GM21723 (cell line): ENCODE measurements at regions not wholly inside any gene's neighbourhood (a gene's known extent, or its start where the extent isn't known, plus 50 kb on each side); places are given as distances from the start of the nearest gene placed in this dataset.

Experiments
- ATAC-seq: cut with Tn5 transposase; IDR thresholded peaks from one replicate; pipeline ENCODE4 v1.9.1; 2021; ENCODE audit warnings: mild to moderate bottlenecking, moderate library complexity; ENCODE audit not compliant: unreplicated experiment

DNA sequence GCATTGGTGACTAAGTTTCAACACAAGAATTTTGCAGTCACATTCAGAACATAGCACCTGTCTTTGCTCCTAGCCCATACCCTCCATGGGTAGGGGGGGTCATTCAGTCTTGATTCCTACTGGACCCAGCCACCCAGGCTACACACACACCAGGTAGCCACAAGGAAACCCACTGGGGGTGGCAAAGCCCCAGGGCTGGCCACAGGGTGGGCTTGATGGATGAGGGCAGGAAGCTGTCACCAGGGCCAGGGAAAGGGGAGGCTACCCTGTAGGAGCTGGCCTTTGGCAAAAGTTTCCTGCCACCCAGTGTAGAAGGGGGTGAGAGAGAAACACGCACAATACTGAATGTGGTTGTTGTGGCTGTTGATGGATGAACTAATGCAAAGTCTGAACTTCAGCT is 74.5 kb upstream of the NKX1-1 start:
- no peak for ATAC-seq

DNA sequence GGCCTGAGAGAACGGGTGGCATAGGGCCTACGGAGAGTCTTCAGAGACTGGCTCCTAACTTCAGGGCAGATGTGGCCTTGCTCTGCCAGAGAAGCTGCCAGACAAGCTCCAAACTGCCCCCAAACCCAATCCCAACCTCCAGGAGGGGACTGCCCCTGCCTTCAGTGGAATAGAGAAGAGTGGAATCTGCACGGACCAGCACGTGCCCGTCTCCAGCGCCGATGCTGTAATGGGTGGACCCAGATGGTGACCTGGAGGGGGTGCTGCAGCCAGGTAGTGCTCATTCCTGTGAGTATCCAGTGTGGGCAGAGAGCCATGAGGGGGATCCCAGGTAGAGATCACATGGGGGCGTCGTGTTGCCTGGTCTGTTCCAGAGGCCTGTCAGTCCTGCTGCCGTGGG is 73.2 kb upstream of the NKX1-1 start:
- no peak for ATAC-seq

DNA sequence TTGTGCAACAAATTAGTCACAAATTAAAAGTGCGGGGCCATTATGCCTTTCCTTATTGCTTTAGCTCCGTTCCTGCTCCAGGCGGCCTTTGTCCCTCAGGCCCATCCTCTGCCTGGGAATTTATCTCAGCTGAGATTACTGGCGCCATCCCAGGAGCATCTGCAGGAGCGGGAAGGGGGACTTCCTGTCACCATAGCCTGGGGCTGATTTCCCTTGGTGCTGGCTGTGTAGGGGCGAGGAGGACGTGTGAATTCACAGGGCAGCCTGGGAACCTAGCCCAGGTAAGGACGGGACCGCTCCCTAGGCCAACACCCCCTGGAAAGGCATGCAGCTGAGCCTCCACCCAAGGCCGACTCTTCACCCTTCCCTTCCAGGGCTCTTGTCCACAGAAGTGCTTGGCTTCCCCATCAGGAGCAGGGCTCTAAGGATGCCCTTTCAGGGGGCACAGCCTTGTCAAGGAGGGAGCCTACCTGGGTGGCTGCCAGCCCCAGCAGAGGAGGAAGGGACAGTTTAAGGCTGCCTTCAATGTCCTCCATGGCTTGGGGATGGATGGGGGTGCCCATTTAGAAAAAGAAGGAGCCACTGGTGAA is 72.6 kb upstream of the NKX1-1 start:
- ATAC-seq, result no peak

DNA sequence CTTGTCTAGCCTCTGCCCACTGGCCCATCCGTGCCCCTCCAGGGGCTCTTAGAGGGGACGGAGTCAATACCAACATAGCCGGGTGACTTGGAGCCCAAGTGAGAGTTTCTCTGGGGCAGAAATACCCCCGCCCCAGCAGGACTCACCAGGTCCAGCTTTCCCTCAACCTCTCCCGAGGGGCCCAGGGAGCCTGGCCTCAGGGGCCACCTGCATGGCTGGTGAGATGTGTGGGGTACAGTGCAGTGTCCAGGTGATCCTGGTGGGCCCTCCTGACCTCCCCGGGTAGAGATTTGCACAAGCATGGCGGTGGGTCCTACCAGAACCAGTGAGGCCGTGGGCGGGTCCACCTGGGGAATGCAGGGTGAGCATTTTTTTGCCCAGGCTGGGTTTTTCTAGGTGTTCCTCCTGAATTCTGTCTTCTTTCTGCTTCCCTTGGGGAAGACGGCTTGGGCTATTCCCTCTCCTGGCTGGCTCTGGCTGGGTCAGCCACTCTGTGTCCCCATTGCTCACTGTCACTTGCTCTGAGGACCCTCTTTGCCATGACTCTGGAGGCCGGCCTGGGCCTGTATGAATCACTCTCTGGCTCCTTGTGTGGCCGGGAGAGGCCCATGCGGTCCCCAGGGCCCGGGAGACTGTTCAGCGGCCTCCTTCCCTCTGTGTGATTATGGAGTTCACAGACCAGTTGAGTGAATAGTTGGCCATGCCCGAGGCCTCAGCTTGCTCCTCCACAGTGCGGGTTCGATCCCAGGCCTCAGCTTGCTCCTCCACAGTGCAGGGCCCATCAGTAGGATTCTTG is 71.0 kb upstream of the NKX1-1 start:
- no peak for ATAC-seq

DNA sequence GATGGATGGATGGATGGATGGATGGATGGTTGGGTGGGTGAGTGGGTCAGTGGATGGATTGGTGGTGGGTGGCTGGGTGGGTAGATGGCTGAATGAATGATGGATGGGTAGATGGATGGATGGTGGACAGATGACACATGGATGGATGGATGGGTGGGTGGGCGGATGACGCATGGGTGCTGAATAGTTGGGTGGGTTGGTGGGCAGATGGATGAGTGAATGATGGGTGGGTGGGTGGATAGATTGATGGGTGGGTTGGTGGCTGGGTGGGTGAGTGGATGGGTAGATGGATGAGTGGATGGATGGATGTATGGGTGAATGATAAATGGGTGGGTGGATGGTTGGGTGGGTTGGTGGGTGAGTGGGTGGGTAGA is 69.9 kb upstream of the NKX1-1 start:
- no peak for ATAC-seq

DNA sequence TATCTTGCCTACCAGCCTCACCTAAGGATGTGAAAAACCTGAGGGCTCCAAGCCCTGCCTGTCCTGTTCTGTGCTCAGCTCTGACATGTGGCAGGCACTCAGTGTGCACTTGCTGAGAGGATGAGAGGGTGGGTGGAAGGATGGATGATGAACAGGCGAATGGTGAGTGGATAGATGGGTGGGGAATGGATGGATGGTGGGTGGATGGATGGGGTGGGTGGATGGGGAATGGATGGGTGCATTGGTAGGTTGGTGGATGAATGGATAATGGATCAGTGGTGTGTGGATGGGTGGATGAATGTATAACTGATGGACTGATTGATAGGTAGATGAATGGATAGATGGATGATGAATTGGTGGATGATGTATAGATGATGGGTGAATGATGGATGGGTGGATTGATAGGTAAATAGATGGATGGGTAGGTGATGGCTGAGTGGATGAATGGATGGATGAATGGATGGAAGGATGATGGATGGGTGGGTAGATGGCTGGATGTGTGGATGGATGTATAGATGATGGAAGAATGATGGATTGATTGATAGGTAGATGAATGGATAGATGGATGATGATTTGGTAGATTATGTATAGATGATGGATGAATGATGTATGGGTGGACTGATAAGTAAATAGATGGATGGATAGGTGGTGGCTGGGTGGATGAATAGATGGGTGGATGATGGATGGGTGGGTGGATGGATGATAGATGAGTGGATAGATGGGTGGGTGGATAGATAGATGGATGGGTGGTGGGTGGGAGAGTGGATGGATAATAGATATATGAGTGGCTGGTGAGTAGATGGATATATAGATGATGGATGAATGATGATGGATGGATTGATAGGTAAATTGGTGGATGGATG is 69.3 kb upstream of the NKX1-1 start:
- ATAC-seq, result no peak

DNA sequence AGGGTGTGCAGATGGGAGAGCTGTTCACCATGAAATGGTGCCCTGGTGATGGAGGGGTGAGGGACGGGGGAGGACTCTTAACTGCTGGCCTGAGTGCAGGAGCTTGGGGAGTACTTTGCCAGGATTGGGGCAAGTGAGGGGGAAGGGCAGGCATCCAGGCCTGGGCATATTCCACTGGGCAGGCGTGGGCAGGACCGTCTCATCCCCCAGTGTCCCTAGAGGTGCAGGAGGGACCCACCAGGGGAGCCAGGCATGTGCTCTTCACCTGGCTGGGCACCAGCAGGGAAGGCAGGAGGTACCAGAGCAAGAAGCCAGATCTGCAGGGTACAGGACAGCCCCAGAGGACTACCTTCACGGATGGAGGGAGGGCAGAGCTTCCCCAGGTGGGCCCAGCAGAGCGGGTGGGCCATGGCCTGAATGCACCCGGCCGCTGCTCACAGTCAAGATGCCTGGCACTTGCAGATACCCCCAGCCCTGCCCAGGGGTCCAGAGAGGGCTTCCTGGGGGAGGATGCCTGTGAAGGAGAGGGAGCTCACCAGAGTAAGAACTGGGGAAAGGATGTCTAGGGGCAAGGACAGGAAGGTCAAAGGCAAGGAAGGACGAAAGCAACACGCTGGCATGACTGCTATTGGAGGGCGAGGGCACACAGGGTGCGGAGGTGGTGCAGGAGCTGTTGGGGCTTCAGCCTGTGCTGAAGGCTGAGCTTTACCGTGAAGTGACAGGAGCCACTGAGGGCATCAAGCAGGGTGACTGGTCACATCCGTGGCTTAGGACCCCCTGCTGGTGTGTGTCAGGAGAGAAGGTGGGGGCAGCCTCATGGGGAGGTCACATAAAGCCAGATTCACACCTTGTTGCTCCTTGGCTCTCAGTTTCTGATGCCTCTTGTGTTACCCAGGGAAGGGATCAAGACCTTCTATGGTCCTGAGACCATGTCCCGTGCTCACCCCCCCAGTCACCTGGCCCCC is 68.2 kb upstream of the NKX1-1 start:
- ATAC-seq, result no peak

DNA sequence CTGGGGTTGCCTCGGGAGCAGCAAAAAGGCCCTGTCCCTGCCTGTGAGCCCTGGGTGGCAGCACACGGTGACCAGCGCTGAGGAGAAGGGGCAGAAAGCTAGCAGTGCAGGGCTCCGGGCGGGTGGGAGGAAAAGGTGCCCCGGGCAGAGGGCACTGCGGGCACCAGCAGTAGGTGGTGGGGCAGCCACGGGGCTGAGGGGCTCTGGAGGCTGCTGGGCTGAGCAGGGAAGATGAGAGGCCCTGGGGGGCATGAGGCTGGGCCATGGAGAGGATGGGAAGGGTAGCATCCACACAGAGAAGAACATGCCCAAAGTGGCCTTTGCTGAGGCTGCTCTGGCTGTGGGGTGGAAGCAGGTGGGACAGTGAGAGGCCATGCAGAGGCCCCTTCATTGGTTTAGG is 67.5 kb upstream of the NKX1-1 start:
- ATAC-seq, result no peak

DNA sequence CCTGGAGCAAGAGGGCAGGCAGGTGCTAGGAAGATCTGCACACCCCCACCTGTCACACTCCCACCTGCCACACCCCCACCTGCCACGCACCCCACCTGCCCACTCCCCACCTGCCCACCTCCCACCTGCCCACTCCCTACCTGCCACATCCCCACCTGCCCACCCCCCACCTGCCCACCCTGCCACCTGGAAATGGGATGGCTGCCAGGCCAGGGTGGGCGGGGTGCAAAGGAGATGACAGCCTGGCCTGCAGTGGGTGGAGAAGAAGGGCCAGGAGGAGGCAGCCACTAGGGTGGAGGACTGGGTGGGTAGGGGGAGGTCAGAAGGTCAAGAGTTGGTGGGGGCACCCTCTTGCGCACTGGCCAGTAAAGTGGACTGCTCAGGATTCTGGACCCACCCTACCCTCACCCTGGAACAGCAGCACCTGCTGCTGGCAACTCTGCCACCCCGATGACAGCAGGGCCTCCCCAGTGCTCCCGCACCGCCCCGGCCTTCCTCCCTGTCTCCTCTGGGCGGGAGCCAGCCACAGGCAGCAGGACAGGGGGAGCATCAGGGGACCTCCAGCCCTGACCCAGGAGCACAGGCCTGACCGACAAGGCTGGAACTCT is 66.8 kb upstream of the NKX1-1 start:
- no peak for ATAC-seq

DNA sequence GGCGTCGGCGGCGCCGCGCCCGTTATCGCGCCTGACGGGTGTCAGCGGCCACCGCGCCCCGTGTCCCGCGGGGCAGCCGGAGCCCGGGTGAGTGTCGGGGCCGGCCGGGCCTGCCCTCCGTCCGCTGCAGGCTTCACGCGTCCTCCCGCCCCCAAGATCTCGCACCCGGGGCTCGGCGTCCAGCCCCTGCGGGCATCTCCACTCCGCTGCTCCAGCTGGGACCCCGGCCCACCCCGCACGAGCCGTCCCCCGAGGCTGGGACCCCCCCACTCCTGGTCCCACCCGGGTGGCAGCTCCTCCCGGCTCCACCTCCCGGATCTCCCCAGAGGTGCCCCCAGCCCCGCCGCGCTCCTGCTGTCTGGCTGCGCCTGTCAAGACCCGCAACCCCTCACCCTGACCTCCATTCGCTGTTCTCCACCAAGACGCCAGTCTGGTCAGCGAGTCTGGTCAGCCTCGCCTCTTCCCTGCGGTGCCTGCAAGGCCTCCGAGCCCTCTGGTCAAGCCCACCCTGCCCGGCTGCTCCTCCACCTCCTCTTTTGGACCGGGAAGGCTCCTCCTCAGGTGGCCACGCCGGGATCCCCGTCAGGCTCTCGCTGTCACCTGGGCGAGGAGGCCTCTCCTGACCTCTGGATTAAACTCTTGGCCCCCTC is 66.0 kb upstream of the NKX1-1 start:
- no peak for ATAC-seq

DNA sequence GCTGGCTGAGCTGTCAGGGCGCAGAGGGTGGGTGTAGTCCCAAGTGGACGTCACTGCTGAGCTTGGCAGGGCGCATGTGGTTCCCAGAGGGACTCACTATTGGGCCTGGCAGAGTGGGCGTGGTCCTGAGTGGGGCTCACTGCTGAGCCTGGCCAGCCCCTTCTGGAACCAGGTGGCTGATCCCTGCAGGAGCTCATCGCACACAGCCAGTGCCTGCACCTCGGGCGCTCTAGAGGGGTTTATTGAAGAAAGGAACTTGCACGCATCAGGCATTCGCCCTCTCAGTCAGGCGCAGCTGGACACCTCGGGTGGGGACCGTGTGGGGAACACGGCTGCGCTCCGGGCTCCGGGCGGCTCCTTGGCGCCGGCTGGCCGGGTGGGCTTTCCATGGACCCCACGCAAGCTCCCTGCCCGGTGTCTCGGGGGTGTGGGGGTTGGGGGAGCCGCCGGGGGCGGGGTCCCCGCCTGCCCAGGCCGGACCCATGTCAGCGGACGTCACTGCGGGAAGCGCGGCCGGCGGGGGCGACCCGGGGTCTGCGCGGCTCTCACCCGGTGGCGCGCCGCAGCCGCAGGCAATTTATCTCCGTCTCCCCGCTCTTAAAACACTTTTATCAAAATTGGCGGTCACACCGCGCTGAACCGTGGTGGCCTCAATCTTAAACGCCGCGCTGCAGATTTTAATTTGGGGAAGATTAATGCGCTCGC is 65.4 kb upstream of the NKX1-1 start:
- no peak for ATAC-seq

DNA sequence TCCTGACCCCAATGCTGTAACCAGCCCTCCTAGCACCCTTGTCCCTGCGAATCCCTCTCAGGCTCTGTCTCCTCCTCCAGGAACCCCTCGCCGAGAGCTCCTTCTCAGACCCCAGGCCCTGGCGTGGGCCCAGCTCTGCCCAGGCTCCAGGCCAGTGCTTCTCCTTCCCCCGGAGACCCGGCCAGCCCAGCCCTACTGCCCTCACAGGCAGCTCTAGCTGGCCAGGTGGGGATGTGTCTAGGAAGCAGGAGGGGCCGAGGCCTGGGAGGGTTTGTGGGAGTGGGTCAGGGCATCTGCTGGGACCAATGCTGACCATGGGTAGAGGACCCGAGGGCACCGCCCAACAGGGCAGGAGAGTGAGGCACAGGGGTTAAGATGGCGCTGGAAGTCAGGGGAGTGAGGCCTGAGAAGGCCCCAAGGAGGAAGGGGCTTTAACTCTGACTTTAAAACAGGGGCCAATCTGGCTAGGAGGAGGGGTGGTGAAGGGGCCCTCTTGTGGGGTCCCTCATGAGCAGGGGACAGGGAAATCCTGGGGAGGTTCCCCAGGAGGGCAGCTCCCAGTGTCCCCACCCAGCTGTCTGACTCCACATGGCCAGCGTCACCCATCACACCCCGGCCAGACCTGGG is 64.7 kb upstream of the NKX1-1 start:
- no peak for ATAC-seq

DNA sequence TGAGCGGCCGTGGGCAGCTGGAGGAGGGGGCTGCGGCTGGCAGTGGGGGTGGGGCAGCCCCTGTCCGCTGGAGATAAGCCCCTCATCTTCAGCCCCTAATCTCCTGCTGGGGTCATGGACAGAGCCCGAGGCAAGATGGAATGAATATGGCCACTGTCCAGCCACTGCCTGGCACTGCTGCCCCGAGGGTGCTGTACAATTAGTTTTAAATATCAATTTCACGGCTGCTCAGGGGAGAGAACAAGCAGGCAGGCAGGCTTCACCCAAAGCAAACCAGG is 64.1 kb upstream of the NKX1-1 start:
- ATAC-seq, result no peak

DNA sequence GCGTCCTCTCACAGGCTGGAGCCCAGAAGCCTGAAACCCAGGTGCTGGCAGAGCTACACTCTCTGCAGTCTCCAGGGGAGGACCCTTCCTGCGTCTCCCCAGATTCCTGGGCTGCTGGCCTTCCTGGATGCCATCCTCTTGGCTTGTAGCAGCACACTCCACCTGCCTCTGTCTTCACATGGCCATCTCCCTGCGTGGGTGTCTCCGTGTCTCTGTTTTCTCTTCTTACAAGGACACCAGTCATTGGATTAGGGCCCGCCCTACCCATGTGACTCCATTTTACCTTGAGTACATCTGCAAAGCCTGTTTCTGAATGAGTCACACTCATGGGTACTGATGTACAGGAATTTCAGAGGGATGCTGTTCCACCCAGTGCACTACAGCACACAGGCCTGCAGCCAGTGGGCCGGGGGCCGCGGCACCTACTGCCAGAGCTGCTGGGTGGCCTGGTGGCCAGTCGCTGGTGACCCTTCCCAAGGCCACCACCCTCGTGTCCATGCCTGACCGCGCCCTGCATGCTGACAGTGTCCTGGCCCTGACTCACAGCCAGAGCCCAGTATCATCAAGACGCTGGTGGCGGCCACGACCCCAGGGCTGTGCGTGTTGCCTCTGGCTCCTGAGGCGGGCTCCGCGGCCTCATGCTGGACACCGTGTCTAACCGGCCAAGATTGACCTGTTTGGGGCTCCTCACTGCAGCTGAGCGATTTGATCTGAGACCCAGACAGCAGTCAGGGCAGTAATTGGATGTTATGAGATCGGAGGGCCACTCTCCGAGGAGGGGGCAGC is 63.6 kb upstream of the NKX1-1 start:
- no peak for ATAC-seq

DNA sequence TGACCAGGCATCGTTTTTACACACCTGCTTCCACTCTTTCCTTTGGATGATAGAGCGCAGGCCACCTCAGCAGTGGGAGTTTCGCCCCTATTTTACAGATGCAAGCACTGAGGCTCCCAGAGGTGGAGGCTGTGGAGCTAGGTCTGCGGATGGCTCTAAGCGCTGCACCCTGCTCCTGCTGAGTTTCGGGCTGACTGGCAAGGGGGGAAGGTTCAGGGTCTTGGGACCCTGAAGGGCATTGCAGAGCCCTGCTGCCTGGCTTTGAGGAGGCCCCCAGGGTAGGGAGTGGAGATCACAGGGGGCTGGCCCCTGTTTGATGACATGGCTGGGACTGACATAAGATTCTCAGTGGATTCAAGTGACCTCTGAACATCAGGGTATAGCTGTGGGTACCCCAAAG is 62.8 kb upstream of the NKX1-1 start:
- no peak for ATAC-seq

DNA sequence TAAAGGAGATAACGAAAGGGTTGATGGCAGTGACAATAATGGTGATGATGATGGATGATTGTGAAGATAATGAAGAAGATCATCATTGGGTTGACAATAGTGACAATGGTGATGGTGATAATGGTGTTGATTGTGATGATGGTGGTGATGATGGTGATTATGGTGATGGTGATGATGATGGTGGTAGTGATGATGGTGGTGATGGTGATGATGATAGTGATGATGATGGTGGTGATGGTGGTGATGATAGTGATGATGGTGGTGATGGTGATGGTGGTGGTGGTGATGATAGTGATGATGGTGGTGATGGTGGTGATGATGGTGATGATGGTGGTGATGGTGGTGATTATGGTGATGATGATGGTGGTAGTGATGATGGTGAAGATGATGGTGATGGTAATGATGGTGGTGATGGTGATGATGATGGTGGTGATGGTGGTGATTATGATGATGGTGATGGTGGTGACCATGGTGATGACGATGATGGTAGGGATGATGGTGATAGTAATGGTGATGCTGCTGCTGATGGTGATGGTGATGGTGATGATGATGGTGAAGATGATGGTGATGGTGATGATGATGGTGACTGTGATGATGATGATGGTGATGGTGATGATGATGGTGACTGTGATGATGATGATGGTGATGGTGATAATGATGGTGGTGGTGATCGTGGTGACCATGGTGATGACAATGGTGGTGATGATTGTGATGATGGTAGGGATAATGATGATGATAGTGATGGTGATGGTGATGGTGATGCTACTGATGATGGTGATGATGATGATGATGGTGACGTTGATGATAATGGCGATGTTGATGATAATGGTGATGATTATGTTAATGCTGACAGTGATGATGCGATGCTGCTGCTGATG is 61.6 kb upstream of the NKX1-1 start:
- ATAC-seq, result no peak

DNA sequence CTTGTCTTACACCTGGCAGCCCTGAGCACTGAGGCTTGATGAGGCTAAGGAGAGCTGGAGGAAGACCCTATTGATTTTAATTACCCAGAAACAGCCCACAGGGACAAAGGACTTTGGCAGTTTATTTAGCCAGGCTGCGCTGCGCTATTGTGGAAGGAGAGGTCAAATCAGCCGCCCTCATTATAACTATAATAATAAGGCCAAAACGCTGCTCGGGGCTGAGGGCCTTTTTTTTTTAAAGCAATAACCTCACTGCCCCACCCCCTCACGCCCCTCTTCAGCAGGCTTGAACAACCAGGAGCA is 60.6 kb upstream of the NKX1-1 start:
- no peak for ATAC-seq
